OCI-LY7 (cell line): ENCODE measurements at regions not wholly inside any gene's neighbourhood (a gene's known extent, or its start where the extent isn't known, plus 50 kb on each side); places are given as distances from the start of the nearest gene placed in this dataset.
"Not testable (repeated sequence)": the region's sequence is repeated elsewhere in the genome, so short reads cannot be mapped to it uniquely, and the experiment has no call there.

Experiments used
- BruUV-seq: library from RNA; stranded (reverse); fragments of 400-500 nt; replicated peaks from 2 replicates; lab custom pipeline; 2021; lab: Mats Ljungman, UMichigan
- CTCF ChIA-PET: fragments of 300-600 bp; sonication (Branson Sonifier 250); formaldehyde crosslinking; loops from one replicate; lab custom pipeline; 2022; ENCODE audit warnings: antibody characterized with exemption; ENCODE audit not compliant: unreplicated experiment; lab: Charles Lee
- POLR2A ChIA-PET: fragments of 300-600 bp; sonication (Branson Sonifier 250); formaldehyde crosslinking; loops from one replicate; lab custom pipeline; 2022; ENCODE audit warnings: antibody characterized with exemption; lab: Charles Lee
- DNase-seq: peaks from one replicate; pipeline ENCODE4 v3.0.0-alpha.2; 2015; ENCODE audit warnings: low spot score
- H2AFZ ChIP-seq: fragments of 200-600 bp; sonication (generic), shearing (Covaris generic); 2 replicates; pipeline ENCODE4 v1.6.1; 2014; ENCODE audit warnings: mild to moderate bottlenecking, antibody characterized with exemption, low read length, moderate library complexity
- H3K27ac ChIP-seq: fragments of 200-600 bp; sonication (generic); 2 replicates; pipeline ENCODE4 v1.5.1; 2014; ENCODE audit warnings: mixed run types, low read depth, mild to moderate bottlenecking, moderate library complexity, low read length, inconsistent platforms; ENCODE audit not compliant: poor library complexity, severe bottlenecking
- H3K36me3 ChIP-seq: fragments of 200-600 bp; sonication (generic); 2 replicates; pipeline ENCODE4 v1.6.1; 2014; ENCODE audit warnings: mild to moderate bottlenecking, antibody characterized with exemption, low read length, moderate library complexity, mixed read lengths; ENCODE audit not compliant: insufficient read depth
- H3K4me1 ChIP-seq: fragments of 200-600 bp; sonication (generic); 2 replicates; pipeline ENCODE4 v1.5.1; 2014; ENCODE audit warnings: mild to moderate bottlenecking, low read length; ENCODE audit not compliant: insufficient read depth, poor library complexity, severe bottlenecking
- H3K4me2 ChIP-seq: fragments of 200-600 bp; sonication (generic); 2 replicates; pipeline ENCODE4 v1.6.1; 2014; ENCODE audit warnings: mild to moderate bottlenecking, low read length
- H3K4me3 ChIP-seq: fragments of 200-600 bp; sonication (generic); 2 replicates; pipeline ENCODE4 v1.5.1; 2014; ENCODE audit warnings: mild to moderate bottlenecking, low read depth, low read length; ENCODE audit not compliant: poor library complexity, severe bottlenecking
- H3K79me2 ChIP-seq: fragments of 200-600 bp; sonication (generic); 2 replicates; pipeline ENCODE4 v1.6.1; 2016; ENCODE audit warnings: low read depth, mild to moderate bottlenecking, low read length, moderate library complexity, mixed read lengths; ENCODE audit not compliant: insufficient read depth
- H3K9me2 ChIP-seq: fragments of 200-600 bp; sonication (generic); 2 replicates; pipeline ENCODE4 v1.6.1; 2016; ENCODE audit warnings: mild to moderate bottlenecking, low read length, mixed read lengths; ENCODE audit not compliant: insufficient read depth
- H3K9me3 ChIP-seq: fragments of 200-600 bp; sonication (generic); 2 replicates; pipeline ENCODE4 v1.6.1; 2014; ENCODE audit warnings: mild to moderate bottlenecking, mixed run types, low read length, mixed read lengths
- H4K20me1 ChIP-seq: fragments of 200-600 bp; sonication (generic); 2 replicates; pipeline ENCODE4 v1.6.1; 2014; ENCODE audit warnings: mild to moderate bottlenecking, antibody characterized with exemption, low read length, moderate library complexity, mixed read lengths; ENCODE audit not compliant: insufficient read depth
- CTCF ChIP-seq: fragments of 200-600 bp; sonication (generic); conservative IDR thresholded peaks from 2 replicates; pipeline ENCODE4 v1.5.1; 2014; ENCODE audit warnings: mild to moderate bottlenecking, antibody characterized with exemption, low read length, moderate library complexity, mixed read lengths
- EZH2phosphoT487 ChIP-seq: fragments of 200-600 bp; sonication (generic); IDR thresholded peaks from 2 replicates; pipeline ENCODE4 v1.6.1; 2018; ENCODE audit warnings: low read depth, borderline replicate concordance, mild to moderate bottlenecking, mixed run types, antibody characterized with exemption, low read length, moderate library complexity, mixed read lengths
- intact Hi-C: fragments of 100-400 bp; cut with micrococcal nuclease; formaldehyde crosslinking; loops from one replicate; pipeline ENCODE4 v1.10.0; 2022; ENCODE audit not compliant: unreplicated experiment

DNA sequence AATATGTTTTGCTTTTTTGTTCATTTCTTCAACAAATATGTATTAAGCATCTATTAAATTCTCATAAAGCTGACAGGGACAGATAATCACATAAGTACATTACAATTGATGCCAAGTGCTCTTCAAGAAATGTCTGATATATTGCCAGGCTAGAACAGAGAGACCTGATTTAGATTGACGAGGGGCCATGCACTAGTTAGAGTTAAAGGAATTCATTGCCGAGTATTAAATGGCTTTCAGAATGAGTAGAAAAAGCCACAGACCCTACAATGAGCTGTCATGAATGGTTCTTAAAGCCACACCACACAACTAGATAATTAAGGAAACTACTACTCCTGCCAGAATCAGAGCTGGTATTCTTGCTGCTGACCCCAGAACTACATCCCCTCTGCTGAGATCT, 250.2 kb upstream of the MME start:
- Histone ChIP-seq H3K4me2 (no peak overlapping the region), H3K9me2 (no peaks in the 10 kb centered on the region), H3K79me2 (no peaks in the 10 kb centered on the region), H3K9me3 (0 out of 2 replicates have a peak, but pooled peaks cover 4% of the 10 kb centered on the region), H3K36me3 (no peaks in the 10 kb centered on the region), H3K4me1 (no peaks in the 10 kb centered on the region), H2AFZ (no peak overlapping the region), H3K4me3 (no peak overlapping the region), H3K27ac (no peak overlapping the region), H4K20me1 (no peaks in the 10 kb centered on the region)
- no peak for DNase-seq
- intact Hi-C loops: no loop called here
- no peak for TF ChIP-seq CTCF
- no peak for TF ChIP-seq EZH2phosphoT487
- ChIA-PET CTCF (no interaction called here), POLR2A (interaction anchor here (0.6 kb wide), 1 partner anchor 31 kb away, joined by 3 read pairs; no protein-coding TSS in a partner anchor)
- no TSS peak for BruUV-seq

GRCh38 chr3:154819491-154819890, 260.6 kb upstream of the MME start:
- Histone ChIP-seq H3K9me3 (no peaks in the 10 kb centered on the region), H3K4me3 (no peak overlapping the region), H2AFZ (no peak overlapping the region), H3K4me1 (no peaks in the 10 kb centered on the region), H3K27ac (no peak overlapping the region), H3K36me3 (no peaks in the 10 kb centered on the region), H4K20me1 (no peaks in the 10 kb centered on the region), H3K9me2 (no peaks in the 10 kb centered on the region), H3K4me2 (no peak overlapping the region), H3K79me2 (no peaks in the 10 kb centered on the region)
- DNase-seq: no peak
- no TSS peak for BruUV-seq
- intact Hi-C loops: no loop called here
- ChIA-PET POLR2A (interaction anchor here (1.2 kb wide), 1 partner anchor 8 kb away, joined by 3 read pairs; no protein-coding TSS in a partner anchor), CTCF (no interaction called here)
- TF ChIP-seq CTCF (no peak), EZH2phosphoT487 (no peak)

DNA sequence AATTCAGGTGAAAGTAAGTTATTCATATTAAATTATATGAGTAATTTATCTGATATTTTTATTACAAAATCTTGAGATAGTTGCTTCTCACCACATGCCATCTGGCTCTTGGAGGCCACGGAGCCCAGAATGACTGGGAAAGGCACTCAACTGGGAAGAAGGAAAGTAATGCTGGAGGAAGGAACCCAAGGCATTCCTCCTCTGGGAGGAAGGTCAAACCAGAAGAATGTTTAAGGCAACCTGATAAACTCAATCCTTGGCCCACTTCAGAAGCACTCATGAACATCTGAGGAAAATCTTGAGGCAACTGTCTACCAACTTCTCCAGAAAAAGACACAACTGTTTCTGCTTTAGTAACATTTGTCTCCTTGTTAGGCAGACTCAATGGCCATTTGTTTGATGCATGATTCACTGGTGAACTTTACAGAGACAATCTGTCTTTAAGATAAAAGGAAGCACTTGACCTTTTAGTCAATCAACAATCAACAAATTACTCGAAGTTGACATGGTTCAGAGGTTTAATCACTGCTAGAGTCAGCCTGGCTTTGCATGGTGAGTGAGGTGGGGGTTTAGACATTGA, 261.4 kb upstream of the MME start:
- POLR2A ChIA-PET: interaction anchor here (1.2 kb wide), 1 partner anchor 9 kb away, joined by 3 read pairs; no protein-coding TSS in a partner anchor
- Histone ChIP-seq H3K79me2 (no peaks in the 10 kb centered on the region), H3K9me2 (no peaks in the 10 kb centered on the region), H3K4me2 (no peak overlapping the region), H3K4me1 (no peaks in the 10 kb centered on the region), H3K4me3 (no peak overlapping the region), H3K9me3 (no peaks in the 10 kb centered on the region), H2AFZ (peak overlapping the region; percentile 41; the same call in 1 of the 2 replicates), H4K20me1 (no peaks in the 10 kb centered on the region), H3K36me3 (no peaks in the 10 kb centered on the region), H3K27ac (no peak overlapping the region)
- TF ChIP-seq EZH2phosphoT487: no peak
- TF ChIP-seq CTCF: no peak
- DNase-seq: no peak
- BruUV-seq: no TSS peak
- CTCF ChIA-PET: no interaction called here
- intact Hi-C loops: no loop called here

GRCh38 chr3:154810017-154810416, 270.1 kb upstream of the MME start:
- H3K4me1 ChIP-seq, H3K4me3 ChIP-seq, H2AFZ ChIP-seq, H3K9me2 ChIP-seq, H3K27ac ChIP-seq, H4K20me1 ChIP-seq, H3K36me3 ChIP-seq, DNase-seq, BruUV-seq, POLR2A ChIA-PET, H3K9me3 ChIP-seq, intact Hi-C loops, CTCF ChIA-PET, H3K4me2 ChIP-seq, H3K79me2 ChIP-seq: not testable (repeated sequence)
